Tibial nerve (tissue), 3 donors: ENCODE measurements at regions not wholly inside any gene's neighbourhood (a gene's known extent, or its start where the extent isn't known, plus 50 kb on each side); places are given as distances from the start of the nearest gene placed in this dataset.

ENCODE experiments used
- POLR2A ChIP-seq, 2 donors: fragments of 450-650 bp; IDR thresholded peaks; one replicate each; pipeline ENCODE4 v1.6.1; 2017; ENCODE audit warnings: antibody characterized with exemption in 2 of 2, mild to moderate bottlenecking in 2 of 2, moderate library complexity in 2 of 2
- TF ChIP-seq, protein P1 (sequence below), 5 experiments: fragments of 200-600 bp in 3 of 5; fragments of 450-650 bp in 2 of 5; sonication (generic) in 3 of 5; IDR thresholded peaks; one replicate each; pipeline ENCODE4 v1.5.1; 2016 to 2019; ENCODE audit warnings: antibody characterized with exemption in 5 of 5, mild to moderate bottlenecking in 3 of 5, moderate library complexity in 2 of 5

GRCh38 chr10:128369101-128369650 lies 243.0 kb upstream of the MKI67 start:
- TF ChIP-seq, protein P1, sequence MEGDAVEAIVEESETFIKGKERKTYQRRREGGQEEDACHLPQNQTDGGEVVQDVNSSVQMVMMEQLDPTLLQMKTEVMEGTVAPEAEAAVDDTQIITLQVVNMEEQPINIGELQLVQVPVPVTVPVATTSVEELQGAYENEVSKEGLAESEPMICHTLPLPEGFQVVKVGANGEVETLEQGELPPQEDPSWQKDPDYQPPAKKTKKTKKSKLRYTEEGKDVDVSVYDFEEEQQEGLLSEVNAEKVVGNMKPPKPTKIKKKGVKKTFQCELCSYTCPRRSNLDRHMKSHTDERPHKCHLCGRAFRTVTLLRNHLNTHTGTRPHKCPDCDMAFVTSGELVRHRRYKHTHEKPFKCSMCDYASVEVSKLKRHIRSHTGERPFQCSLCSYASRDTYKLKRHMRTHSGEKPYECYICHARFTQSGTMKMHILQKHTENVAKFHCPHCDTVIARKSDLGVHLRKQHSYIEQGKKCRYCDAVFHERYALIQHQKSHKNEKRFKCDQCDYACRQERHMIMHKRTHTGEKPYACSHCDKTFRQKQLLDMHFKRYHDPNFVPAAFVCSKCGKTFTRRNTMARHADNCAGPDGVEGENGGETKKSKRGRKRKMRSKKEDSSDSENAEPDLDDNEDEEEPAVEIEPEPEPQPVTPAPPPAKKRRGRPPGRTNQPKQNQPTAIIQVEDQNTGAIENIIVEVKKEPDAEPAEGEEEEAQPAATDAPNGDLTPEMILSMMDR (IDR thresholded peaks at IDR 0.05): no peak
- TF ChIP-seq POLR2A (IDR thresholded peaks at IDR 0.05): no peak
